ENCODE measurements at regions not wholly inside any gene's neighbourhood (a gene's known extent, or its start where the extent isn't known, plus 50 kb on each side); places are given as distances from the start of the nearest gene placed in this dataset.

- TF ChIP-seq CTCF (IDR thresholded peaks at IDR 0.05 in 8 of 11, conservative IDR thresholded peaks at IDR 0.05 in 3 of 11) (no peak), POLR2A (IDR thresholded peaks at IDR 0.05) (no peak), POLR2AphosphoS5 (IDR thresholded peaks at IDR 0.05) (no peak)
These were observed 112.7 kb upstream of the TAS2R1 start for GRCh38 chr5:9742848-9743247.
